RPMI8226 (cell line): ENCODE measurements at regions not wholly inside any gene's neighbourhood (a gene's known extent, or its start where the extent isn't known, plus 50 kb on each side); places are given as distances from the start of the nearest gene placed in this dataset.
"Not testable (repeated sequence)": the region's sequence is repeated elsewhere in the genome, so short reads cannot be mapped to it uniquely, and the experiment has no call there.

Experiments used
- DNase-seq: peaks from one replicate; pipeline ENCODE4 v3.0.0-alpha.2; 2015

DNA sequence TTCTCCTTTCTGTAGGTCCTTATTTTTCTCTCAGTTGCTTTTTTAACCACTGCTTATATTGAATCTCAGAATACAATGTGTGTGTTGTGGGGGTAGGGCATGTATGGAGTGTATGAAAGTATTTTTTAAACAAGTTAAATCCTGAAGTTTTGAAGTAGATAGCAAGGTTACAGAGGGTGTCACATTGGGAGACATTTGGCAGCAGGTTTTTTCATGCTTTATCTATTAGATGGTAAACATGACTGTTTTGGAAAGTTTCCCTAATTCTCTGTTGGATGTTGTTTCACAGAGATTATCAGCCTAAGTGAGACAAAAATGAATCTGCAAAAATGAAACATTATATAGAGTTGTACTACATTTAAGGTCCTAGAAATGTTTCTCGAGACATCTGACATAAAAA, 190.6 kb upstream of the ARPP21 start:
- DNase-seq = no peak

DNA sequence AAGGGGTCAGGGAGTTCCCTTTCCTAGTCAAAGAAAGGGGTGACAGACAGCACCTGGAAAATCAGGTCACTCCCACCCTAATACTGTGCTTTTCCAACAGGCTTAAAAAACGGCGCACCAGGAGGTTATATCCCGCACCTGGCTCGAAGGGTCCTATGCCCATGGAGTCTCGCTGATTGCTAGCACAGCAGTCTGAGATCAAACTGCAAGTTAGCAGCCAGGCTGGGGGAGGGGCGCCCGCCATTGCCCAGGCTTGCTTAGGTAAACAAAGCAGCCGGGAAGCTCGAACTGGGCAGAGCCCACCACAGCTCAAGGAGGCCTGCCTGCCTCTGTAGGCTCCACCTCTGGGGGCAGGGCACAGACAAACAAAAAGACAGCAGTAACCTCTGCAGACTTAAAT, 184.5 kb upstream of the ARPP21 start:
- DNase-seq = not testable (repeated sequence)

DNA sequence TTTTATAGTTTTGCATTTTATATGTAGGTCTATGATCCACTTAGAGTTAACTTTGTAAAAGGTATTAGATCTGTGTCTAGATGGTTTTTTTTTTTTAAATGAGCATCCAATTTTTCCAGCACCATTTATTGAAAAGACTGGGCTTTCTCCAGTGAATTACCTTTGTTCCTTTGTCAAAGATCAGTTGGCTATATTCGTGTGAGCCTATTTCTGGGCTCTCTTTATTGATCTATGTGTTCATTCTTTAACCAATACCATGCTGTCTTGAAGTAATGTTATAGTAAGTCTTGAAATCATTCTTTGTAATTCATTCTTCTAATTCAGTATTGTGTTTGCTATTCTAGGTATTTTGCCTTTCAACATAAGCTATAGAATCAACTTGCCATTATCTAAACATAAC, 165.4 kb upstream of the ARPP21 start:
- no peak for DNase-seq

DNA sequence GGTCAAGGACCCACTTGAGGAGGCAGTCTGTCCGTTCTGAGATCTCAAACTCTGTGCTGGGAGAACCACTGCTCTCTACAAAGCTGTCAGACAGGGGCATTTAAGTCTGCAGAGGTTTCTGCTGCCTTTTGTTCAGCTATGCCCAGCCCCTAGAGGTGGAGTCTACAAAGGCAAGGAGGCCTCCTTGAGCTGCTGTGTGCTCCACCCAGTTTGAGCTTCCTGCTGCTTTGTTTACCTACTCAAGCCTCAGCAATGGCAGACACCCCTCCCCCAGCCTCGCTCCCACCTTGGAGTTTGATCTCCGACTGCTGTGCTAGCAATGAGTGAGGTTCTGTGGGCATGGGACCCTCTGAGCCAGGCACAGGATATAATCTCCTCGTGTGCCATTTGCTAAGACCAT, 156.8 kb upstream of the ARPP21 start:
- DNase-seq = not testable (repeated sequence)

DNA sequence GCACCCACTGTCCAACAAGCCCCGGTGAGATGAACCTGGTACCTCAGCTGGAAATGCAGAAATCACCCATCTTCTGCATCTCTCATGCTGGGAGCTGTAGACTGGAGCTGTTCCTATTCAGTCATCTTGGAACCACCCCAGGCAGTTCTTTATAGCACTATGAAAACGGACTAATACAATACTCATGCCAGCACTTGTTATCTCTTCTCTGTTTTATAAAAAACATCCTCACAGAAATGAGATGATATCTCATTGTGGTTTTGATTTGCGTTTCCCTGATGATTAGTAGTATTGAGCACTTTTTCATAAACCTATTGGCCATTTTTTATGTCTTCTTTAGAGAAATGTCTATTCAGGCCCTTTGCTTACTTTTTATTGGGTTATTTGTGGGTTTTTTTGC, 156.2 kb upstream of the ARPP21 start:
- DNase-seq = no peak

DNA sequence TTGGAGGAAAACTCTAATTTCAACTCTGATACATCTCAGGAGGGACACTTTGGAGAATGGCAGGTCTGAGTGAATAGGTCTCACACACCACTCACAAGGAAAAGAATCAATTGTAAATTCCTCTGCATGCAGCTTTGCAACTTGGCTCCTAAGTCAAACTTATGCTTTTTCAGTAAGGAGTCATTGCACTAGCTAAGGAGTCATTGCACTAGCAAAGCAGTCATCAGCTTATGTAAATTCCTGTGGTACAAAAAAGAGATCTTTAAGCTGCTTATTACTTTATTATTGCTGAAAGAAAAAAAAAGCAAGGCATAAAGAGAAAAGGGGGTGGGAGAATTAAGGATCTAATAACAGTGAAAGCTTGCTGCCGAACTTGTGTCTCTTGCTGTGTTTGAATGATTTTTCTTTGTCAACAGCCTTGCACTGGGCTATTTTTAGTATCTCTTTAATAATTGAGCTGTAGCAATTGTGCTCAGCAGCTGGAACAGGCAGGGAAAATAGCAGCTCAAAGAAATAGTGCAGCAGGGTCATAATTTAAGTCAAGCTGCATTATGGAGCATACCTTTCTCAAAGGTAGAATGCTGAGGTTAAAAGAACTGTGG, 154.3 kb upstream of the ARPP21 start:
- DNase-seq = no peak

DNA sequence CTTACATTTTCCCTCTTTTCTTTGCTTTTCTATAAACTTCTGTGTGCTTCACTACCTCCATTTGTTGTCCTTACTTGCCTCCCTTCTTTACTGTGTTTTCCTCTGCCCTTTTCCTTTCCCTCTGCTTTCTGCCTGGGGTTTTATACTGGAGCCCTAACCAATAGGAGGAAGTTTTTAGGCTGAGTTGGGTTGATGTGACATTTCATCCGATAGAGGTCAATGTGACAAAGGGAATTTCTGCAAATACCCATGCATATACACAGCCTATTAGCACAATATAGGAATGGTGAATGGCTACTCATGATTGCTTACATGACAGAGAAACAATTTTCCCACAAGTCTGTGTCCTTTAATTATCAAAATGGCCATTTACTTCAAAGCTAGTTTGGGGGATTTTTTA, 153.0 kb upstream of the ARPP21 start:
- DNase-seq = no peak

DNA sequence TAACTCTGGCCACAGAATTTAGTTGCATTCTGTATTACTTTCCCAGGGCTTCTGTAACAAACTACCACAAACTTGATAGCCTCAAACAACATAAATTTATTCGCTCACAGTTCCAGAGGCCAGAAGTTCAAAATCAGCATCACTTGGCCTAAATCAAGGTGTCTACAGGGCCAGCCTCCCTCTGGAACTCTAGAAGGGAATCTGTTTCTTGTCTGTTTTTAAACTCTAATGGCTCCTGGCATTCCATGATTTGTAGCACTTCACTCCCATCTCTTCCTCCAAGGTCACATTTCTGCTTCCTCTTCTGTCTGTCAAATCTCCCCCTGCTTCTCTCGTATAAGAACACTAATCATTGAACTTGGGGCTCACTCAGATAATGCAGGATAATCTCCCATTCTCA, 151.9 kb upstream of the ARPP21 start:
- DNase-seq = no peak

DNA sequence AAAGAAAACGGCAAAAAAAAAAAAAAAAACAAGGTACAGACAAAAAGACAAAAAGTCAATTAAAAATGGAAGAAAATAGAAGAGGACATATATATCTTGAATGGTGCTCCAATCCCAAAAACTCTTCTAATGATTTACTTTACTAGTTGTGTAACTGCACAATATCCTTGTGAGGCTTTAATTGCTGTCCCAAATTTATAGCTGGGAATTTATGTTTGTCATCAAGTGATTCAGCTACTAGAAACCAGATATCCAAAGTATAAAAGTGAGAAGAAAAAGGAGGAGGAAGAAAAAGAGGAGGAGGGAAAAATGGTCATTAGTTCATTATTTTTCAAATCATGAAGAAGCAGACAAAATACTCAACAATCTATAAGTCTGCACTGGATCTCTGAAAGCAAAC, 150.8 kb upstream of the ARPP21 start:
- no peak for DNase-seq

DNA sequence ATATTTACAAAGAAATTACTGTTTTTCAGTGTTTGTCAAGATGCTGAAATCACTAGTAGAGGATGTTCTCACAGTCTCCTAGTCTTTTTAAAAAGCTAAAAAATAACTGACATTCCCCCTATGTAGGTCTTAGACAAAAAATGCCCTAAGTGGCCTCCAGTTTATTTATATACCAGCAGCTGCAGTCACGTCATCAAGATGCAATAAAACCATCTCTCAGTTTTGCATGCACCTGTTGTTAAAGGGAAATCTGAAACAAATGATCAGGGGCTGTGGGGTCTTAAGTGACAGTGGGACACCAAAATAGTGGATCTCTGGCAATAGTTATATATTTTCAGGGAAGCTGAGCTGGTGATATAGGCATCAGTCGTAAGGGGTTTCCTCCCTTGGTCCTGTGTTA, 146.5 kb upstream of the ARPP21 start:
- no peak for DNase-seq

DNA sequence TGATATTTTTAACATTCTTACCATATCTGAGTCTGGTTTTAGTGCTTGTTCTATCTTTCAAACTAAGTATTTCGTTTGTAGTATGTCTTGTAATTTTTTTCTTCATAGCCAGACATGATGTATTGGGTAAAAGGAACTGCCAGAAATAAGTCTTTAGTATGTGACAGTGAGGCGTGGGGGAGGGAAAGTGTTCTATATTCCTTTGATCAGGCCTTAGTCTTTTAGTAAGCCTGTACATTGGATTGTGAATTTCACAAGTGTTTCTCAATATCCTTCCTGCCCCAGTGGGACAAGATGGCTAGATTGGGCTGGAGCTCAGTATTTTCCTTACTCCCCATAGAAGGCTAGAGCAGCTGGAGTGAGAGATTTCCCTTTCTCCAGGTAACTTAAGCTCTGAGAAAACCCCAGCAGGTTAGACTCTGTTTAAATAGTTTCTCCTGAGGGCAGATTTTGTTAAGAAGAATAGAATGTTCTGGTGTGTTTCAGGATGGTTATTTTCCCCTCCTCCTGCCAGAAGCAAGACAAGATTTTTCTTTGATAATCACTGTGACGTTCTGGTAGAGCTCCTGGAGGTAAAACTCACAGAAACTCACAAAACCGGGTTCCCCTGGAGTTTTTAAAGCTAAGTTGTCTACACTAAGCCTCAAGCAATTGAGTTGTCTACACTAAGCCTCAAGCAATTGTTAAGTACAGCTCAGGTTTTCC, 140.7 kb upstream of the ARPP21 start:
- no peak for DNase-seq

DNA sequence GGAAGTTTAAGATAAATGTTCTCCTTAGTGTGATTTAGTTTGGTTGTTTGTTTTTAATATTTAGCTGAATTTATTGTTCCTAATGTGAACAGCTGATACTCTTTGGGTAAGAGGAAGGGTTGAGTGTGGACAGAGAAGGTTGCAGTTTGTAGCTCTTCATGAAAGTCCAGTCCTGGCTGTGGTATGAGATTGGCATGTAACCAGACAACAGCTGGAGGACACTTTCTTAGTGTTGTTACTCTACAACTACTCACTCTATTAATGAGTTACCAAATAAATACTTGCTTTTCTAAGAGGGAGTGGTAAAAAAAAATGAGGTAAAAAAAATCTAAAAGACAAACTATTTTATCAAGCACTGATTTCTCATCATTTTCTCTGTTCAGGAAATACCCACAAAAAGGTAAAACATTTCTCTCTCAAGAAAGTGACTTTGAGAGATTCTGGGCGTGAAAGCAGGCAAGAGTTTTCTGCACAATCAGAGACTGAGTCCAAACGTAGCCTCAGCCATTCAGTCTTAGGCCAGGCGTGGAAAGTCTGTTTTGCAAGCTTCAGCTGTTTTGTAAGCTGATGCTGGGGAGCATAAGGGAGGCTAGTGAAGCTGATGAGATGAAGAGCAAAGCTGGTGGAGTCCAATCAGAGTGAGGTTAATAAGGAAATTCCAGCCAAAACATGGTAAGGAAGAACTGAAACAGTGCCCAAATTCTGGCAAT, 138.5 kb upstream of the ARPP21 start:
- DNase-seq = no peak

DNA sequence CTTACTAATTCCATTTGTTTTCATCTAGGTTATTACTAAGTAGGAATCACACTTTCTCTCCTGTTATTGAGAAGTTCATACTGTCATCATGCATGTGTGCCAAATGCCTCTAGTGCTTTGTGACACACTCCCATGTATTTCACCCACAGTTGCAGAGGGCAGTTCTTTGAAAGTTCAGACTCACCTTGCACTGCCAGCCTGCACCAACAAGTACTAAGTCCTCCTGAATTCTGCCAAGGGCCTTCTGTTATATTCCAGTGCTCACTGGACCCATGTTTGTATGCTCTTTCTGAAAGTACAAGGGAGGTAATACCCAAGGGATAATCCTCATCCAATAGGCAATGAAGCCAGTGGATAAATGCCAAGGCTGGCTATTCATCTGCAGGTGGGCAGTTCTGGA, 136.6 kb upstream of the ARPP21 start:
- no peak for DNase-seq

DNA sequence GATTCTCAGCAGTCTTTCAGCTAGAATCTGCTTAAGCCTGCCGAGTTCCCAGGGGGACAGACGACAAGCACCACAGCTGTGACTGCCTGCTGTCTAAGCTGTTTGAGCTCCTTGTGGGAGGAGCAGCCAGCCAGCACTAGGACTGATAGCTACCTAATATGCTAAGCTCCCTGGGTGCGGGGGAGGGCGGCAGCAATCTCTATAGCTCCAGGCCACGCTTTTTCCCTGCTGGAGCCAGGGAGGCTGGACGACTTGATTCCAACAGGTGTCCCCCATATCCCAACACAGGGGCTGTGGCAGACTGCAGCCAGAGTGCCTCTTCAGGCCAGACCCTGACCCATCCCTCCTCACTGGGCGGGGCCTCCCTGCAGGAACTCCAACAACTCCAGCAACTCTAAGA, 134.1 kb upstream of the ARPP21 start:
- DNase-seq = peak; percentile 13

DNA sequence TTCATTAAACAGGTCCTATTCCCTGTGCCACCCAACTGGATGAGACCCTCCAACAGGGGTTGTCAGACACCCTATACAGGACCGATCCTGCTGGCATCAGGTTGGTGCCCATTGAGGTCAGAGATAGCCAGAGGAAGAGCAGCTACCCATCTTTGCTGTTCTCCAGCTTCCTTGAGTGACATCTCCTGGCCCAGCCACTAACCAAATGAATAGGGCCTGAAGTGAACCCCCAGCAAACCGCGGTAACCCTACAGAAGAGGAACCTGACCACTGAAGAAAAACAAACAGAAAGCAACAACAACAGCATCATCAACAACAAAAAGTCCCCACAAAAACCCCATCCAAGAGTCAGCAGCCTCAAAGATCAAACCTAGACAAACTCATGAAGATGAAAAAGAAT, 133.6 kb upstream of the ARPP21 start:
- DNase-seq = no peak

DNA sequence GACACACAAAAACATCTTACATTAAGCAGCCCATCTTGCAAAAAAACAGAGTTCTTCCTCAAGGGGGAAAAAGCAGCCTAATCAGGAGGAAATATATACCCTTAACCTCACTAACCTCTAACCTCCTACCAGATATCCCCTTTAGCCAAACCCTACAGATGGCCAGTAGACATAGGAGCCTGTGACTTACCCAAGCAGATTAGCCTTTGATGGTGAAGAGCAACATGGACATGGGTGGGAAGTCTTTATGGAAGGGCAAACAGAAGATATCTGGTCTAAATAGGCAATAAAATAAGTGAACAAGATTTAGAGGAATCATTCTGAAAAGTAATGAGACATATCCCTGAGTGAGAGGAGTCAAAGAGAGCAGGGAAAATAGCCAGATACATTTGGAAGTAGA, 119.4 kb upstream of the ARPP21 start:
- DNase-seq = no peak

DNA sequence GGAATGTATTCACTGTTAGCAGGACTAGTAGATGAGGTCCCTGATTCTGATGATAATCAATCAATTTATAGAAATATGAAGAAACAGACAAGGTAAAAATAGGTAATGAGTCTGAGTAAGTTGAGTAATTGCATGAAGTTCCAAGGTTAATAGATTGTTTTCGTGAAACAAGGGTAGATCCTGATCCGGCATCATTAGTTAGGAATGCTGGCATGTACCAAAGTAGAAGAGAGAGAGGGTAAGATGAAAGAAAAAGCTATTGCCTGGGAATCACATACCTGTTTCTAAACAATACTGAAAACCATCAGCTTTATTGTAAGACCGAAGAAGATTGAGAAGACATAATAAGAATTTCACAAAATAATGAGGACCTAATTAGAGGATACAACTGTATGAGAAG, 118.1 kb upstream of the ARPP21 start:
- DNase-seq = no peak

DNA sequence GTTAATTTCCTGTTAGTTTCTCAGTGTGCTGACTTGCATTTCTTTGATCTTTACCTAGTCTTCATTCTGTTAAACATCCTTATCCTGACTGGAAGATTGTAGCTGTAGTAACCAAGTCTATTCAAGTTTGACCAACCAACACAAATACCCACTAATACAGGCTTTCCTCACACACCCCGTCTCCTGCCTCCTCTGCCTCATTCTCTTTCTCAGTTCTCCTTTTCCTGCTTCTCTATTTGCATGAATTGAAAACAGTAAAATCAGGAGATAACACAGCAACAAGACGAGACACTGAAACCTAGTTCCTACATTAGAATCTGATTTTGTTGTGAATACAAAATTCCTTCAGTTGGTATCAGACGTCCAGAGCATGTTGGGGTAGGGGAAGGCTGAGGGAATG, 116.9 kb upstream of the ARPP21 start:
- peak; percentile 36 for DNase-seq

DNA sequence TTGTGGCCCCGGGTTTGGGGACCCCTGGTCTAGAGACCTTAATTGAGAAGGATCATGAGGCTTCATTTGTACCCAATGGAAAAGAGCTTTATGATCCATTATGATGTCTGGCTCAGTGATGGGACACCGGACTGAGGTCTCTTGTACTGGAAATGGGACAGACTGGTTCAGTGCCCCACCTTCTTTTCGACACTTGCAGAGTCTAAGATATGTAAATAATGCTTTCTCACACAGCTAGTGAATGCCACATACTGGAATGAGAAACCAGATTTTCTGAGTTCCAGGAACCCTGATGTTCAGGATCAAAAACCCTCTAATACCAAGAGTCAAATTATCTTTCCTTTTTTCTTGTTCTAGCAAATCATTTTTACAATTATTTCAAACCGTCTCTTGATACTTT, 116.3 kb upstream of the ARPP21 start:
- no peak for DNase-seq

DNA sequence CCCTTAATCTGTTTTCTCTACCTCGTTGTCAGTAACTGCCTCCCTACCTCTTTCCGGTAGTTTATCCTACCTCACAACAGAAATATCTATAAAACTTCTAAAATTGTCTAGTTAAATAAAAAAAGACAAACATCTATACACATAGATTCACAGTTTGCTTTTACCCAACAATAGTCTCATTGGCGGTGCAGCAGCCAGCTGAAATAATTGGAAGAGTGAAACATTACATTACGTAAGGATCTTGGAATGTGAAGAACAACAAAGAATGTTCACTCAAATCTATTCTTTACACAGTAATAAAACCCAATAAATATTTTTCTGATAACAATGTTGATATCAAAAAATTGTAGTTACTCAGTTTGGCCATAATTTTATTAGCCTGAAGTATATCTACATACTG, 115.5 kb upstream of the ARPP21 start:
- DNase-seq = no peak

DNA sequence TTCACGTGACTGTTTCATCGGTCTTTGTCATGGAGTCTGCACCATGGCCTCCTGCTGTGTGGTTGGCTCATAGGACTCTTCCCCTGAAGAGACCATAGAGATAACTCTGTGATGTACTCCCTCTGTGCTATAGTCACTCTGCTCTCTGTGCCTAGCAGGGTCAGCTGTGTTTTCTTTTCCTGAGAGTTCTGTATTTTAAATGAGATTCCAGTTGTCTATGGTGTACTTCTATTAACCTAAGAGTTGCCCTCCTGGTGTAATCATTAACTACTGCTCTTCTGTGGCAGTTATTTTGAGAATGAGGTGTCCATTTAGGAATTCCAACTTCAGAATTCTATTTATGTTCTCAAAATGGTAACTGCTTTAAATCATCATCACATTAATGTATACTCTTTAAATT, 114.5 kb upstream of the ARPP21 start:
- no peak for DNase-seq

DNA sequence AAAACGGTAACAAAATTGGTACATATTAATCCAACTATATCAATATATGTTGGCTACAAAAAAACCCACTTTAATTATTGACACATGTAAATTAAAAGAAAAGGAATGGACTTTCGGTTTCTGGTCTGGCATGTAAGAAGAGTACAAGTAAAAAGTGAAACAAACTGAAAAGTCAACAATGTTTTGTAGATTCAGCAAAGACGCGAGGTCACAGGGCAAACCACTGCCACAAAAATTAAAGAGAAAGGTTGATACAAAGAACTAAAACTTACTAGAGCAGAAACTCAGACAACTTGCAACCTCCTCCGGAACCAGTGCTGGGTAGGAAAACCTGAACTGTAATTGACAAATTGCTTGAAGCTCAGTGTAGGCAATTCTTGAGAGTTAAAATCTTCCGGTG, 110.6 kb upstream of the ARPP21 start:
- DNase-seq = peak; percentile 62

DNA sequence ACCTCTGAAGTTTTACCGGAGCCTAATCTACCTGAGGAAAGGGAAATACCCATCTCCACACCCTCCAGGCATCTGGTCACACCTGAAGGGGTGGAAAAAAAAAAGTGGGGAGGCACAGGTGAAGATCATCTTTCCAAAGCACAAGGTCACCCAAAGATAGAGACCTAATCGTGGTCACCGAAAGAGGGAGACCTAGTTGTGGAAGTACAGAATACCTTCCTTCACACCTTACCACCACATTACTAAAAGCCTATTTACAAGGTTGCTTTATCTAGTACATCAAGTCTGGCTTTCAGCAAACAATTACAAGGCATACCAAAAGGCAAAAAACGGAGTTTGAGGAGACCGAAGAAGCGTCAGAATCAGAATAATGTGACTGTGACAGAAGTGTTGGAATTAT, 110.0 kb upstream of the ARPP21 start:
- no peak for DNase-seq

DNA sequence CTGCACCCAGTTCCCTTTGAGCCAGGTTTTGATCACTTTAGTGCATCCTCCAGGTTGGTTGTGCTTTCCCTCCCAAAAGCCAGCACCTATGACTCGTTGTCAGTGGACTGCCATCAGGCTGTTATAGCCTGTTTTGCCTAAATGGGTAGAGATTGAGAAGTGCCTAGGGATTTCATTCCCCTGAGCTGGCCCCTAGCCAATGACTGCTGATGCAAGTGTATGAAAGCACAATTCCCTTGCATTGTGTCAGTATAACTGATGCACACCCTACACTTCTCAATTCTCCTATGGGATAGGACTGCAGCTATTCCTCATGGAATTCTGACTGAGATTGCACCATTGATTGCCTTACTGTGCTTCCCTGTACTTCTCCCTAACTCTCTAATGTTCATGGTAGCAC, 102.1 kb upstream of the ARPP21 start:
- DNase-seq = no peak

DNA sequence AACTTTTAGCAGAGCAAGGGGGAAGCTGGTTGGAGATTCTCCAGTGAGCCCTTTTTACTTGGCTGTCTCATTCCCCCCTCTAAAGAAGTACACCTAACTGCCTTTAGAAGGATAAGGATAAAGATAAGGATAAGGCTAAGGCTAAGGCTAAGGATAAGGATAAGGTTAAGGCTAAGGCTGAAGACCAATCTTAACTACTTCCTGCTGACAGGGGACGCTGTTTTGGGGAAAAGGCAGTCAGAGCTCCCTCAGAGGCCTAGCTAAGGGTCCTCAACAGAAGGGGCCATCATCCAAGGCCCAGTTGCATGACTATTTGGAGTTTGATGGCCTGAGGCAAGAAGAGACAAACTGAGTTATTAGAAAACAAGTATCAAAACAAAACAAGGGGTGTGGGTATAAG, 94.3 kb upstream of the ARPP21 start:
- DNase-seq = no peak
